HepG2 (cell line): ENCODE measurements at regions not wholly inside any gene's neighbourhood (a gene's known extent, or its start where the extent isn't known, plus 50 kb on each side); places are given as distances from the start of the nearest gene placed in this dataset.

Experiments
- ATAC-seq: fragments of 200-7000 bp; cut with Tn5 transposase; 3 replicates; pipeline ENCODE4 v1.9.1; 2020; ENCODE audit warnings: mild to moderate bottlenecking, moderate library complexity
- BruUV-seq: library from RNA; stranded (reverse); fragments of 400-500 nt; replicated peaks from 2 replicates; lab custom pipeline; 2021; lab: Mats Ljungman, UMichigan
- CTCF ChIA-PET: fragments of 300-600 bp; formaldehyde crosslinking; extraction: SDS; loops from one replicate; lab custom pipeline; 2021; ENCODE audit warnings: low total read pairs, inconsistent platforms, low intra/inter-chr PET ratio; lab: Yijun Ruan, JAX
- POLR2A ChIA-PET: fragments of 350-600 bp; sonication (Branson Sonifier 250); formaldehyde crosslinking; loops from one replicate; lab custom pipeline; 2020; ENCODE audit warnings: antibody characterized with exemption, inconsistent platforms; lab: Yijun Ruan, JAX
- DNase-seq: peaks from one replicate; pipeline ENCODE4 v3.0.0-alpha.2; 2015; ENCODE audit warnings: low spot score
- FAIRE-seq: peaks from 3 replicates; lab custom pipeline; 2011; peaks lifted over from hg19 to GRCh38; lab: Jason Lieb, UNC
- H2AFZ ChIP-seq: one replicate; pipeline ENCODE4 v1.6.1; 2011; ENCODE audit warnings: low read length, inconsistent platforms
- H3K27ac ChIP-seq: fragments of 300-600 bp; 3 replicates; pipeline ENCODE4 v1.8.0; 2011; ENCODE audit warnings: mixed run types, mild to moderate bottlenecking, mixed read lengths, low read length, inconsistent platforms; ENCODE audit not compliant: insufficient read depth; ENCODE audit errors: extremely low read length
- H3K27me3 ChIP-seq, 2 experiments: fragments of 200-600 bp in 1 of 2; 2 replicates in 1 of 2; 3 replicates in 1 of 2; pipeline versions ENCODE4 v1.6.0 to v1.8.0; 2011; ENCODE audit warnings: low read length in 2 of 2, mild to moderate bottlenecking in 2 of 2, moderate library complexity in 2 of 2, inconsistent platforms in 1 of 2; ENCODE audit not compliant: insufficient read depth in 2 of 2, control insufficient read depth in 1 of 2
- H3K36me3 ChIP-seq, 2 experiments: fragments of 200-600 bp in 1 of 2; replicated peaks in 1 of 2; 2 replicates in 1 of 2; 3 replicates in 1 of 2; pipeline versions ENCODE4 v1.5.1 to v1.8.0; 2011; ENCODE audit warnings: low read length in 2 of 2, inconsistent platforms in 1 of 2; ENCODE audit not compliant: insufficient read depth in 2 of 2, control insufficient read depth in 1 of 2
- H3K4me1 ChIP-seq: 2 replicates; pipeline ENCODE4 v1.5.1; 2012; ENCODE audit warnings: low read length, inconsistent platforms; ENCODE audit not compliant: insufficient read depth
- H3K4me2 ChIP-seq: 2 replicates; pipeline ENCODE4 v1.6.0; 2011; ENCODE audit warnings: low read depth, low read length, inconsistent platforms
- H3K4me3 ChIP-seq, 3 experiments: fragments of 200-600 bp in 1 of 3; sonication (generic), shearing (Covaris generic) in 1 of 3; replicated peaks in 1 of 3; 2 replicates each; pipeline ENCODE4 v1.5.1; 2011 to 2016; ENCODE audit warnings: low read length in 3 of 3, inconsistent platforms in 2 of 3, low read depth in 2 of 3, mild to moderate bottlenecking in 2 of 3, control low read depth in 1 of 3, mixed read lengths in 1 of 3; ENCODE audit not compliant: insufficient read depth in 1 of 3
- H3K79me2 ChIP-seq: one replicate; pipeline ENCODE4 v1.6.1; 2011; ENCODE audit warnings: low read length, inconsistent platforms; ENCODE audit not compliant: insufficient read depth
- H3K9ac ChIP-seq: 2 replicates; pipeline ENCODE4 v1.6.0; 2011; ENCODE audit warnings: mild to moderate bottlenecking, low read depth, low read length, inconsistent platforms; ENCODE audit not compliant: insufficient read depth
- H3K9me3 ChIP-seq: 2 replicates; pipeline ENCODE4 v1.5.1; 2012; ENCODE audit warnings: mild to moderate bottlenecking, low read length
- H4K20me1 ChIP-seq: 2 replicates; pipeline ENCODE4 v1.6.0; 2011; ENCODE audit warnings: inconsistent platforms, mild to moderate bottlenecking, low read length, moderate library complexity; ENCODE audit not compliant: insufficient read depth
- IKZF4 ChIP-seq: sonication (generic); formaldehyde crosslinking; IDR thresholded peaks from 2 replicates; pipeline ENCODE4 v1.5.1; 2020; ENCODE audit warnings: borderline replicate concordance, mild to moderate bottlenecking, low read depth, missing genetic modification reagents; ENCODE audit errors: not compliant biosample characterization
- KMT2A ChIP-seq: sonication (generic); formaldehyde crosslinking; IDR thresholded peaks from 2 replicates; pipeline ENCODE4 v1.4.0; 2020; ENCODE audit warnings: missing genetic modification reagents
- MEIS1 ChIP-seq: sonication (generic); formaldehyde crosslinking; IDR thresholded peaks from 2 replicates; pipeline ENCODE4 v1.9.0; 2021; ENCODE audit warnings: mild to moderate bottlenecking, missing genetic modification reagents, moderate library complexity, borderline replicate concordance
- SNAPC2 ChIP-seq: sonication (generic); formaldehyde crosslinking; IDR thresholded peaks from 2 replicates; pipeline ENCODE4 v1.8.1; 2022; ENCODE audit warnings: mild to moderate bottlenecking, missing genetic modification reagents
- SOX13 ChIP-seq, 3 experiments: fragments of 450-650 bp in 1 of 3; sonication (generic) in 1 of 3; formaldehyde crosslinking in 1 of 3; IDR thresholded peaks in 2 of 3; conservative IDR thresholded peaks in 1 of 3; 2 replicates each; pipeline versions ENCODE4 v1.5.0 to v1.6.1; 2016 to 2020; ENCODE audit warnings: antibody characterized with exemption in 1 of 3, mild to moderate bottlenecking in 1 of 3, missing compliant biosample characterization in 1 of 3, missing genetic modification reagents in 1 of 3, moderate library complexity in 1 of 3
- ZBTB38 ChIP-seq: sonication (generic); formaldehyde crosslinking; IDR thresholded peaks from 2 replicates; pipeline ENCODE4 v1.5.1; 2020; ENCODE audit warnings: mild to moderate bottlenecking, missing genetic modification reagents
- ZNF414 ChIP-seq: sonication (generic); formaldehyde crosslinking; IDR thresholded peaks from 2 replicates; pipeline ENCODE4 v1.5.0; 2020; ENCODE audit warnings: missing genetic modification reagents
- ZNF557 ChIP-seq: sonication (generic); formaldehyde crosslinking; IDR thresholded peaks from 2 replicates; pipeline ENCODE4 v1.4.0; 2020; ENCODE audit warnings: missing genetic modification reagents
- ZNF589 ChIP-seq: sonication (generic); formaldehyde crosslinking; conservative IDR thresholded peaks from 2 replicates; pipeline ENCODE4 v1.8.0; 2022; ENCODE audit warnings: mild to moderate bottlenecking, moderate library complexity, missing genetic modification reagents
- ZNF644 ChIP-seq: IDR thresholded peaks from 2 replicates; pipeline ENCODE4 v1.6.1; 2016; ENCODE audit warnings: low read depth
- ZNF740 ChIP-seq: sonication (generic); formaldehyde crosslinking; IDR thresholded peaks from 2 replicates; pipeline ENCODE4 v1.4.0; 2020; ENCODE audit warnings: missing genetic modification reagents
- WGBS: methylation state at CpG from one replicate; pipeline ENCODE4 v1.1.6; 2017; ENCODE audit warnings: low lambda C conversion rate; 5-methylcytosine and 5-hydroxymethylcytosine counted together
- in situ Hi-C: cut with HindIII; loops from 2 replicates; pipeline ENCODE4 v1.10.0; 2017; ENCODE audit warnings: low pct_unique_long_range_greater_than_20kb; ENCODE audit not compliant: extremely low pct_ligation_motif_present
- intact Hi-C: fragments of 100-400 bp; cut with micrococcal nuclease; formaldehyde crosslinking; loops from one replicate; pipeline ENCODE4 v1.10.0; 2022; ENCODE audit not compliant: unreplicated experiment
- TF ChIP-seq, protein P1 (sequence below): sonication (generic); formaldehyde crosslinking; IDR thresholded peaks from 2 replicates; pipeline ENCODE4 v1.8.1; 2023; ENCODE audit warnings: mild to moderate bottlenecking, moderate library complexity, missing genetic modification reagents
- TF ChIP-seq, protein P2 (sequence below): sonication (generic); formaldehyde crosslinking; IDR thresholded peaks from 2 replicates; pipeline ENCODE4 v1.4.0; 2020; ENCODE audit warnings: missing genetic modification reagents, borderline replicate concordance
- TF ChIP-seq, protein P3 (sequence below): IDR thresholded peaks from 2 replicates; pipeline ENCODE4 v1.6.1; 2016; ENCODE audit warnings: missing compliant biosample characterization, missing genetic modification reagents, borderline replicate concordance
- TF ChIP-seq, protein P4 (sequence below): sonication (generic); formaldehyde crosslinking; IDR thresholded peaks from 2 replicates; pipeline ENCODE4 v1.5.1; 2020; ENCODE audit warnings: mild to moderate bottlenecking, missing genetic modification reagents

- H3K4me2 ChIP-seq = no peak overlapping the region
- ChIA-PET POLR2A (no interaction called here), CTCF (no interaction called here)
- no peaks in the 10 kb centered on the region for H3K36me3 ChIP-seq
- FAIRE-seq (no peak), DNase-seq (no peak), ATAC-seq (no peak)
- BruUV-seq = no TSS peak
- in situ Hi-C loops (no loop called here), intact Hi-C loops (no loop called here)
- no peak overlapping the region for H3K9ac ChIP-seq
- WGBS = 5% methylated on average over 3 of the region's 3 CpGs
- H3K9me3 ChIP-seq = peaks cover 51% of the 10 kb centered on the region
- H3K4me1 ChIP-seq = no peaks in the 10 kb centered on the region
- no peaks in the 10 kb centered on the region for H3K27me3 ChIP-seq
- no peak overlapping the region for H2AFZ ChIP-seq
- no peaks in the 10 kb centered on the region for H4K20me1 ChIP-seq
- no peak overlapping the region for H3K4me3 ChIP-seq
- no peaks in the 10 kb centered on the region for H3K79me2 ChIP-seq
- no peak overlapping the region for H3K27ac ChIP-seq
- TF ChIP-seq ZNF557 (no peak), ZNF644 (CRISPR knock-in tag) (no peak), ZNF414 (CRISPR knock-in tag) (no peak), SNAPC2 (CRISPR knock-in tag) (no peak), ZNF589 (CRISPR knock-in tag) (no peak), ZBTB38 (no peak), IKZF4 (CRISPR knock-in tag) (no peak), SOX13 (IDR thresholded peaks at IDR 0.05) (no peak), SOX13 (CRISPR knock-in tag; conservative IDR thresholded peaks at IDR 0.05 in 1 of 2, IDR thresholded peaks at IDR 0.05 in 1 of 2) (no peak), ZNF740 (CRISPR knock-in tag) (no peak), KMT2A (CRISPR knock-in tag) (no peak), MEIS1 (CRISPR knock-in tag) (no peak)
- TF ChIP-seq, protein P1, sequence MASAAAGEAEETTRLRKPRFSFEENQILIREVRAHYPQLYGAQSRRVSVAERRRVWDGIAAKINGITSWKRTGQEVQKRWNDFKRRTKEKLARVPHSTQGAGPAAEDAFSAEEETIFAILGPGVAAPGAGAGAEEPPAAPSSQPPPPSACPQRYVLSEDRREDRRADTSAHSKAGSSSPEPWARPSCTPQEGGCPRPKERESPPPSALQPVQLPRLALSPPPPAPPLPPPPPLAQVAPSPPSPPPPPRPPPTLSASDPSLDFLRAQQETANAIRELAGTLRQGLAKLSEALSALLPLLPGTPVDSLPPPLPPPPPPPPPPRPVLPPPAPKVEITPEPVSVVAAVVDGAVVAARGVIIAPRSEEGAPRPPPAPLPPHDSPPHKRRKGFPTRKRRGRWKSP (CRISPR knock-in tag) = no peak
- TF ChIP-seq, protein P2, sequence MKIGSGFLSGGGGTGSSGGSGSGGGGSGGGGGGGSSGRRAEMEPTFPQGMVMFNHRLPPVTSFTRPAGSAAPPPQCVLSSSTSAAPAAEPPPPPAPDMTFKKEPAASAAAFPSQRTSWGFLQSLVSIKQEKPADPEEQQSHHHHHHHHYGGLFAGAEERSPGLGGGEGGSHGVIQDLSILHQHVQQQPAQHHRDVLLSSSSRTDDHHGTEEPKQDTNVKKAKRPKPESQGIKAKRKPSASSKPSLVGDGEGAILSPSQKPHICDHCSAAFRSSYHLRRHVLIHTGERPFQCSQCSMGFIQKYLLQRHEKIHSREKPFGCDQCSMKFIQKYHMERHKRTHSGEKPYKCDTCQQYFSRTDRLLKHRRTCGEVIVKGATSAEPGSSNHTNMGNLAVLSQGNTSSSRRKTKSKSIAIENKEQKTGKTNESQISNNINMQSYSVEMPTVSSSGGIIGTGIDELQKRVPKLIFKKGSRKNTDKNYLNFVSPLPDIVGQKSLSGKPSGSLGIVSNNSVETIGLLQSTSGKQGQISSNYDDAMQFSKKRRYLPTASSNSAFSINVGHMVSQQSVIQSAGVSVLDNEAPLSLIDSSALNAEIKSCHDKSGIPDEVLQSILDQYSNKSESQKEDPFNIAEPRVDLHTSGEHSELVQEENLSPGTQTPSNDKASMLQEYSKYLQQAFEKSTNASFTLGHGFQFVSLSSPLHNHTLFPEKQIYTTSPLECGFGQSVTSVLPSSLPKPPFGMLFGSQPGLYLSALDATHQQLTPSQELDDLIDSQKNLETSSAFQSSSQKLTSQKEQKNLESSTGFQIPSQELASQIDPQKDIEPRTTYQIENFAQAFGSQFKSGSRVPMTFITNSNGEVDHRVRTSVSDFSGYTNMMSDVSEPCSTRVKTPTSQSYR (CRISPR knock-in tag) = no peak
- TF ChIP-seq, protein P3, sequence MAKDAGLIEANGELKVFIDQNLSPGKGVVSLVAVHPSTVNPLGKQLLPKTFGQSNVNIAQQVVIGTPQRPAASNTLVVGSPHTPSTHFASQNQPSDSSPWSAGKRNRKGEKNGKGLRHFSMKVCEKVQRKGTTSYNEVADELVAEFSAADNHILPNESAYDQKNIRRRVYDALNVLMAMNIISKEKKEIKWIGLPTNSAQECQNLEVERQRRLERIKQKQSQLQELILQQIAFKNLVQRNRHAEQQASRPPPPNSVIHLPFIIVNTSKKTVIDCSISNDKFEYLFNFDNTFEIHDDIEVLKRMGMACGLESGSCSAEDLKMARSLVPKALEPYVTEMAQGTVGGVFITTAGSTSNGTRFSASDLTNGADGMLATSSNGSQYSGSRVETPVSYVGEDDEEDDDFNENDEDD (CRISPR knock-in tag) = no peak
- TF ChIP-seq, protein P4, sequence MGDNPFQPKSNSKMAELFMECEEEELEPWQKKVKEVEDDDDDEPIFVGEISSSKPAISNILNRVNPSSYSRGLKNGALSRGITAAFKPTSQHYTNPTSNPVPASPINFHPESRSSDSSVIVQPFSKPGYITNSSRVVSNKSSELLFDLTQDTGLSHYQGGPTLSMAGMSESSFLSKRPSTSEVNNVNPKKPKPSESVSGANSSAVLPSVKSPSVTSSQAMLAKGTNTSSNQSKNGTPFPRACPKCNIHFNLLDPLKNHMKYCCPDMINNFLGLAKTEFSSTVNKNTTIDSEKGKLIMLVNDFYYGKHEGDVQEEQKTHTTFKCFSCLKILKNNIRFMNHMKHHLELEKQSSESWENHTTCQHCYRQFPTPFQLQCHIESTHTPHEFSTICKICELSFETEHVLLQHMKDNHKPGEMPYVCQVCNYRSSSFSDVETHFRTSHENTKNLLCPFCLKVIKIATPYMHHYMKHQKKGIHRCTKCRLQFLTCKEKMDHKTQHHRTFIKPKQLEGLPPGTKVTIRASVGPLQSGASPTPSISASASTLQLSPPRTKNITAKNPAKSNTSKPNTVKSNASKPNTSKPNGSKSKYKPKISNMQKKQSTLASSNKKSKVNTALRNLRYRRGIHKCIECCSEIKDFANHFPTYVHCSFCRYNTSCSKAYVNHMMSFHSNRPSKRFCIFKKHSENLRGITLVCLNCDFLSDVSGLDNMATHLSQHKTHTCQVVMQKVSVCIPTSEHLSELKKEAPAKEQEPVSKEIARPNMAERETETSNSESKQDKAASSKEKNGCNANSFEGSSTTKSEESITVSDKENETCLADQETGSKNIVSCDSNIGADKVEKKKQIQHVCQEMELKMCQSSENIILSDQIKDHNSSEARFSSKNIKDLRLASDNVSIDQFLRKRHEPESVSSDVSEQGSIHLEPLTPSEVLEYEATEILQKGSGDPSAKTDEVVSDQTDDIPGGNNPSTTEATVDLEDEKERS = no peak
Measured at GRCh38 chr7:13411636-13412035, 577.8 kb downstream of the ETV1 start.
